Neural progenitor cell (in vitro differentiated cells): ENCODE measurements at regions not wholly inside any gene's neighbourhood (a gene's known extent, or its start where the extent isn't known, plus 50 kb on each side); places are given as distances from the start of the nearest gene placed in this dataset.

Source experiments
- DNase-seq: peaks from one replicate; pipeline ENCODE4 v3.0.0-alpha.2; 2016; ENCODE audit warnings: low spot score
- H2AFZ ChIP-seq: fragments of 200-600 bp; sonication (generic); replicated peaks from 2 replicates; pipeline ENCODE4 v1.6.1; 2016; ENCODE audit warnings: antibody characterized with exemption
- H3F3A ChIP-seq: fragments of 200-600 bp; sonication (generic); 2 replicates; pipeline ENCODE4 v1.6.1; 2016; ENCODE audit warnings: antibody characterized with exemption, low read depth
- H3K27ac ChIP-seq: fragments of 200-600 bp; sonication (generic); 2 replicates; pipeline ENCODE4 v1.5.1; 2016; ENCODE audit warnings: mild to moderate bottlenecking
- H3K27me3 ChIP-seq: fragments of 200-600 bp; sonication (generic); 2 replicates; pipeline ENCODE4 v1.6.1; 2016; ENCODE audit warnings: mild to moderate bottlenecking, moderate library complexity
- H3K36me3 ChIP-seq: fragments of 200-600 bp; sonication (generic); 2 replicates; pipeline ENCODE4 v1.5.1; 2016
- H3K4me1 ChIP-seq: fragments of 200-600 bp; sonication (generic); 2 replicates; pipeline ENCODE4 v1.6.1; 2016; ENCODE audit warnings: mixed run types
- H3K4me2 ChIP-seq: fragments of 200-600 bp; sonication (generic); 2 replicates; pipeline ENCODE4 v1.6.1; 2016
- H3K4me3 ChIP-seq: fragments of 200-600 bp; sonication (generic); 2 replicates; pipeline ENCODE4 v1.5.1; 2016
- H3K79me2 ChIP-seq: fragments of 200-600 bp; sonication (generic); 2 replicates; pipeline ENCODE4 v1.6.1; 2016; ENCODE audit warnings: low read depth
- H3K9ac ChIP-seq: fragments of 200-600 bp; sonication (generic); 2 replicates; pipeline ENCODE4 v1.6.1; 2016
- H3K9me3 ChIP-seq: fragments of 200-600 bp; sonication (generic); 2 replicates; pipeline ENCODE4 v1.5.1; 2016; ENCODE audit warnings: low read depth
- H4K20me1 ChIP-seq: fragments of 200-600 bp; sonication (generic); 2 replicates; pipeline ENCODE4 v1.6.1; 2016; ENCODE audit warnings: low read depth
- H3K27ac Mint-ChIP-seq: 3 replicates; pipeline ENCODE4 v1.8.0; 2021; ENCODE audit warnings: mixed read lengths
- H3K27me3 Mint-ChIP-seq: 2 replicates; pipeline ENCODE4 v1.8.0; 2022; ENCODE audit warnings: low read depth, mild to moderate bottlenecking, inconsistent platforms, moderate library complexity, mixed read lengths; ENCODE audit not compliant: insufficient read depth
- H3K36me3 Mint-ChIP-seq: 3 replicates; pipeline ENCODE4 v1.8.0; 2021; ENCODE audit warnings: mixed read lengths
- H3K4me1 Mint-ChIP-seq: 3 replicates; pipeline ENCODE4 v1.8.0; 2021; ENCODE audit warnings: mixed read lengths
- H3K4me3 Mint-ChIP-seq: 3 replicates; pipeline ENCODE4 v1.8.0; 2021; ENCODE audit warnings: mild to moderate bottlenecking, moderate library complexity, mixed read lengths
- H3K9me3 Mint-ChIP-seq: 3 replicates; pipeline ENCODE4 v1.8.0; 2020; ENCODE audit warnings: mixed read lengths
- CTCF ChIP-seq: fragments of 200-600 bp; sonication (generic); IDR thresholded peaks from 2 replicates; pipeline ENCODE4 v1.5.1; 2017; ENCODE audit warnings: antibody characterized with exemption, mild to moderate bottlenecking
- EZH2 ChIP-seq: fragments of 200-600 bp; sonication (generic); IDR thresholded peaks from 2 replicates; pipeline ENCODE4 v1.6.1; 2017; ENCODE audit warnings: antibody characterized with exemption, mild to moderate bottlenecking, moderate library complexity
- EZH2phosphoT487 ChIP-seq: fragments of 200-600 bp; sonication (generic); IDR thresholded peaks from 2 replicates; pipeline ENCODE4 v1.6.1; 2017; ENCODE audit warnings: antibody characterized with exemption

GRCh38 chr13:61135583-61135982, 280.1 kb downstream of the PCDH20 start:
- Mint-ChIP-seq H3K4me3 (no peak overlapping the region), H3K27me3 (no peaks in the 10 kb centered on the region), H3K4me1 (no peaks in the 10 kb centered on the region), H3K36me3 (no peaks in the 10 kb centered on the region), H3K9me3 (no peaks in the 10 kb centered on the region), H3K27ac (no peak overlapping the region)
- Histone ChIP-seq H3K9me3 (no peaks in the 10 kb centered on the region), H4K20me1 (no peaks in the 10 kb centered on the region), H3F3A (no peaks in the 10 kb centered on the region), H2AFZ (no peak overlapping the region), H3K4me3 (no peak overlapping the region), H3K9ac (no peak overlapping the region), H3K4me2 (no peak overlapping the region), H3K79me2 (no peaks in the 10 kb centered on the region), H3K4me1 (no peaks in the 10 kb centered on the region), H3K36me3 (no peaks in the 10 kb centered on the region), H3K27me3 (no peaks in the 10 kb centered on the region), H3K27ac (no peak overlapping the region)
- TF ChIP-seq EZH2 (no peak), EZH2phosphoT487 (no peak), CTCF (no peak)
- DNase-seq, result no peak

- H3K9me3 ChIP-seq, result no peaks in the 10 kb centered on the region
- H3K27me3 ChIP-seq, result no peaks in the 10 kb centered on the region
- H3F3A ChIP-seq, result no peaks in the 10 kb centered on the region
- Mint-ChIP-seq H3K9me3 (no peaks in the 10 kb centered on the region), H3K27me3 (no peaks in the 10 kb centered on the region), H3K4me1 (no peaks in the 10 kb centered on the region), H3K27ac (no peak overlapping the region), H3K36me3 (no peaks in the 10 kb centered on the region), H3K4me3 (no peak overlapping the region)
- no peak overlapping the region for H3K9ac ChIP-seq
- H4K20me1 ChIP-seq, result no peaks in the 10 kb centered on the region
- H3K36me3 ChIP-seq, result no peaks in the 10 kb centered on the region
- no peak for TF ChIP-seq EZH2
- no peak for TF ChIP-seq CTCF
- no peaks in the 10 kb centered on the region for H3K4me1 ChIP-seq
- no peak overlapping the region for H3K27ac ChIP-seq
- no peaks in the 10 kb centered on the region for H3K79me2 ChIP-seq
- H3K4me3 ChIP-seq, result no peak overlapping the region
- no peak overlapping the region for H2AFZ ChIP-seq
- H3K4me2 ChIP-seq, result no peak overlapping the region
- DNase-seq, result no peak
Observed at GRCh38 chr13:61128850-61129645, 286.6 kb downstream of the PCDH20 start.

GRCh38 chr13:61123538-61124289, 291.9 kb downstream of the PCDH20 start:
- no peaks in the 10 kb centered on the region for H3K27me3 Mint-ChIP-seq
- H3K27me3 ChIP-seq, result no peaks in the 10 kb centered on the region
- H3K4me3 ChIP-seq, result no peak overlapping the region
- no peaks in the 10 kb centered on the region for H3K4me1 Mint-ChIP-seq
- H3K36me3 Mint-ChIP-seq, result no peaks in the 10 kb centered on the region
- no peaks in the 10 kb centered on the region for H3K4me1 ChIP-seq
- TF ChIP-seq EZH2 (no peak), CTCF (no peak), EZH2phosphoT487 (no peak)
- H3K36me3 ChIP-seq, result no peaks in the 10 kb centered on the region
- peak; percentile 33 for DNase-seq
- no peaks in the 10 kb centered on the region for H3F3A ChIP-seq
- no peak overlapping the region for H3K27ac ChIP-seq
- no peak overlapping the region for H2AFZ ChIP-seq
- H3K9me3 ChIP-seq, result no peaks in the 10 kb centered on the region
- no peaks in the 10 kb centered on the region for H3K9me3 Mint-ChIP-seq
- no peaks in the 10 kb centered on the region for H3K79me2 ChIP-seq
- no peaks in the 10 kb centered on the region for H4K20me1 ChIP-seq
- H3K9ac ChIP-seq, result no peak overlapping the region
- H3K27ac Mint-ChIP-seq, result no peak overlapping the region
- H3K4me3 Mint-ChIP-seq, result no peak overlapping the region
- H3K4me2 ChIP-seq, result no peak overlapping the region
